Cardiac fibroblast (primary cell): ENCODE measurements at regions not wholly inside any gene's neighbourhood (a gene's known extent, or its start where the extent isn't known, plus 50 kb on each side); places are given as distances from the start of the nearest gene placed in this dataset.

Experiments
- DNase-seq, 2 donors: peaks; one replicate each; pipeline versions ENCODE4 v3.0.0 to v3.0.0-alpha.2; 2010; ENCODE audit warnings: low read depth in 2 of 2
- H3K4me3 ChIP-seq, 2 donors: replicated peaks in 1 of 2; 1 replicate in 1 of 2; 2 replicates in 1 of 2; pipeline ENCODE4 v1.5.1; 2011; ENCODE audit warnings: low read depth in 2 of 2, low read length in 2 of 2, mild to moderate bottlenecking in 2 of 2, moderate library complexity in 1 of 2
- TF ChIP-seq, protein P1 (sequence below): IDR thresholded peaks from one replicate; pipeline ENCODE4 v1.5.1; 2011; ENCODE audit warnings: low read depth, mild to moderate bottlenecking, low read length, inconsistent platforms

DNA sequence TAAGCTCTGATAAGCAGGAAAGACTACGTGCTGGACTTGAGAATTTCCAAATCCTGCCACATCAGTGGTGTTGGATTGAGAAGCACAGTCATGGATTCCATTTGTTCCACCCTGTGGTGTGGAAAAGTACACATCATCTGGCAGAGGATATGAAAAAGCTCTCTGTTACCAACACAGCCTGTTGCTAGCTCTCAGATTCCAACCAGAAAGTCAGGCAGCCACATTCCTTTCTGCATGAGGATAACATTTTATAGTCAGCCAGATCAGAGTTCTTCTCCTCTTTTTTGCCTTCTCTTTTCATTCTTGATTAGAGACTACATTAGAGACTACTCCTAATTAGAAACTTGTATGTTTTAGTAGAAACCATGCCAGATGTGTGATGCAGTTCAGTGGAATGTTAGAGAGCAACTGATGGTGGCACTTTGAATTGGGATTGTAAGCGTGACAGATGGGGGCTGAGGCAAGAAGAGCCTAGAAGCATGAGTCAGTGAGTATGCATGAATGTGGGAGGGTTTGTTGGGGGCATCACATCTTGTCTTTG lies 61.2 kb upstream of the STXBP6 start:
- DNase-seq, result peak; percentile 89 to 95
- TF ChIP-seq, protein P1, sequence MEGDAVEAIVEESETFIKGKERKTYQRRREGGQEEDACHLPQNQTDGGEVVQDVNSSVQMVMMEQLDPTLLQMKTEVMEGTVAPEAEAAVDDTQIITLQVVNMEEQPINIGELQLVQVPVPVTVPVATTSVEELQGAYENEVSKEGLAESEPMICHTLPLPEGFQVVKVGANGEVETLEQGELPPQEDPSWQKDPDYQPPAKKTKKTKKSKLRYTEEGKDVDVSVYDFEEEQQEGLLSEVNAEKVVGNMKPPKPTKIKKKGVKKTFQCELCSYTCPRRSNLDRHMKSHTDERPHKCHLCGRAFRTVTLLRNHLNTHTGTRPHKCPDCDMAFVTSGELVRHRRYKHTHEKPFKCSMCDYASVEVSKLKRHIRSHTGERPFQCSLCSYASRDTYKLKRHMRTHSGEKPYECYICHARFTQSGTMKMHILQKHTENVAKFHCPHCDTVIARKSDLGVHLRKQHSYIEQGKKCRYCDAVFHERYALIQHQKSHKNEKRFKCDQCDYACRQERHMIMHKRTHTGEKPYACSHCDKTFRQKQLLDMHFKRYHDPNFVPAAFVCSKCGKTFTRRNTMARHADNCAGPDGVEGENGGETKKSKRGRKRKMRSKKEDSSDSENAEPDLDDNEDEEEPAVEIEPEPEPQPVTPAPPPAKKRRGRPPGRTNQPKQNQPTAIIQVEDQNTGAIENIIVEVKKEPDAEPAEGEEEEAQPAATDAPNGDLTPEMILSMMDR, result no peak
- no peak overlapping the region for H3K4me3 ChIP-seq

DNA sequence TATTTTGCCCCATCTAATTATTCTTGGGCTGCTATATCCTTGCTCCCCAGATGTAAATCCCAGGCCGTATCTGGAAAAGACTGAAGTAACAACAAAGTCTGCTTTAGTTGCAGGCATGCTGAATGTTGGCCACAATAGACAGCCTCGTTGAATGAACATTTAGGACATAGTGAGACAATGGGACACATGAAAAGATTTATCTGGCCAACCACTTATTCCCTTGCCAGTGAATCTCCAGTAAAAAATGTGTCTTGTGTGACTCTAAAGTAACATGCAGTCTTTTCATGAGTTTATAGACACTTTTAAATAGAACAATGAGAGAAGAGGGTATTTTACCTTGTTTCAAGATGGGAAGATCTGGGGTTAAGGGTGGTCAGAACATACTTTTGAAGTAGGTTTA lies 60.2 kb upstream of the STXBP6 start:
- TF ChIP-seq, protein P1, result no peak
- no peak for DNase-seq
- H3K4me3 ChIP-seq, result no peak overlapping the region

DNA sequence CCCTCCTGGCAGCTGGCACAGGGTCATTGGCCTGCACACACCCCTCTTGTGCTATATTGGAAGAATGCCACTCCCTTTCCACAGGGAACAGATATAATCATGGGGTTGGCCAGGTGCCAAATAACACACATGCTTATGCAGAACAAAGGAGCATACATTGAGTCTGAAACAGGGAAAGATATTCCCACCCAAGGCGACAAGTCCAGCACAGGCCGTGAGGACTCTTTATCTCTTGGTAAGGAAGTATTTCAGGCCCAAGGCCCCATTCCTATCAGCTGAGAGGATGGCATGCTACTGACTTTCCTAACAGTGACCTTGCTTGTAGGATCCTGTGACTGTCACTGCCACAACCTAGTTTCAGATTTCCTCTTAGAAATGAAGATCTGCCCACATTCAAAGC lies 59.0 kb upstream of the STXBP6 start:
- H3K4me3 ChIP-seq, result no peak overlapping the region
- DNase-seq, result peak in 1 of 2 donors; percentile 46
- TF ChIP-seq, protein P1, result no peak

DNA sequence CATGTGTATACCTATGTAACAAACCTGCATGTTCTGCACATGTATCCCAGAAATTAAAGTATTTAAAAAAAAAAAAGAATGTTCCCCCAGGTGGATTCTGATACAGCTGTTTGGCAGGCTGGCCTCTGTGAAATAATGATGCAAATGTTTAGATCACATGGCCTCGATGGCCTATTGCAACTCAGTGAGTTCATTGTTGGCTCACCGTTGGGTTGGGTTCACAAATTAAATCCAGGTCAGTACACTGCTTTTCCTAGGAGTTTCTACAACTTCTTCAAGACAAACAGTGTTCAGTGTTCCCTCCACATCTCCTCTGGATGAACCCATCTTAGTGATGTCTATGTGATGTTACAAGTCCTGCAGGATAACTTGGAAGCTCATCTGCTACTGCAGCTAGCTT lies 58.3 kb upstream of the STXBP6 start:
- H3K4me3 ChIP-seq, result no peak overlapping the region
- TF ChIP-seq, protein P1, result no peak
- no peak for DNase-seq

DNA sequence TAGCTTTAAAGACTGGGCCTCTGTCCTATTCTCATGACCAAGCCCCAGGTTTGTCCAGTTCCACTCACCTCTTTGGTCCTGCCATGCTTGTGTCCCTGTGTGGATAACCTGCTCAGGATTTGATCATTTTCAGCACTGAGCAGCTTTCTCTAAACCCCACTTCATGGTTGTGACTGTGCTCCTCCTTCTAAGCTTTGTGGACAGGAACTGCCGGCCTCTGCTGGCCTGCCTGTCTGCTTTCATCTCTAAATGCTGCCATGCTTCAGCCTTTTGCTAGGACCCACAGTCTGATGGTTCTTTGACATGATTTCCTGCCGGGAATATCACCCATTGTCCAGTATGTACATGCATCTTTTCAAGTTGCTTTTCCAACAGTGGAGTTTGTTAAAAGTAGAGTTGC lies 53.9 kb upstream of the STXBP6 start:
- TF ChIP-seq, protein P1, result no peak
- no peak for DNase-seq
- H3K4me3 ChIP-seq, result no peak overlapping the region

DNA sequence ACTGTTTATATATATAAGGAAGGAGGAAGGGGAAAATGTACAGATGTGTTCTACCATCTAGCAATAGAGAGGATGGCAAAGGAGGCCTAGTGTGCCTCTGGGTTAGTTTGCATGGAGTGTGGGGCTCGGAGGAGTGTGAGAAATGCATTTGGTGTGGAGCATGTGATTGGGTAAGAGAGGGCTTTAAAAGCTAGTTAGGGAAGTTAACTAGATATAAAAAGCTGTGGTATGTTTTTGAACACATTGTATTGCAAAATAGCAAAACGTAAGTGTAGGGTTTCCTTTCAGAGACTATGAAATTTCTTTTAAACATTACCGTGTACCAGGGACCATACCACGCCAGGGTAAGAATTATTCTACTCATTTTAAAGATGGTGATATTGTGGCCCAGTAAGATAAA lies 53.3 kb upstream of the STXBP6 start:
- TF ChIP-seq, protein P1, result no peak
- no peak for DNase-seq
- no peak overlapping the region for H3K4me3 ChIP-seq

DNA sequence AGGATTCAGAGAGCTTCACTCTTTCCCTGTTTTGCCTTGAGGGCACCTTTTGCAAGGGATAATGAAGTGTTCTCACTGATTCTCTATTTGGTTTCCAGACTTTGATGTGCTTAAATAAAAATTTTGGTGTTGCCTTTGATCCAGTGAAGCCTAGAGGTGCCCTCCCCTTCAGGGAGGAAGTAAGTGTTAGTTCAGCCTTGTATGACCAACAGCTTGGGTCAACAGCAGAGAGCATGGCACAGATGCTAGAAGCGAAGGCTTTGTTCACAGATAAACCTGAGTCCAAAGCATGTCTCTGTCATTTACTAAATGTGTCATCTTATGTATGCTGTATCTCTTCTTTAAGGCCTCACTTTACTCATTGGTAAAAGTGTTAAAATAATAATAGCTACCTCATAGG lies 52.8 kb upstream of the STXBP6 start:
- H3K4me3 ChIP-seq, result no peak overlapping the region
- TF ChIP-seq, protein P1, result no peak
- no peak for DNase-seq
